GM12874 (cell line): ENCODE measurements at regions not wholly inside any gene's neighbourhood (a gene's known extent, or its start where the extent isn't known, plus 50 kb on each side); places are given as distances from the start of the nearest gene placed in this dataset.

Experiments used
- TF ChIP-seq, protein P1 (sequence below): IDR thresholded peaks from 2 replicates; pipeline ENCODE4 v1.5.1; 2011; ENCODE audit warnings: low read depth, mild to moderate bottlenecking, control low read depth, low read length, moderate library complexity; ENCODE audit not compliant: insufficient read depth

DNA sequence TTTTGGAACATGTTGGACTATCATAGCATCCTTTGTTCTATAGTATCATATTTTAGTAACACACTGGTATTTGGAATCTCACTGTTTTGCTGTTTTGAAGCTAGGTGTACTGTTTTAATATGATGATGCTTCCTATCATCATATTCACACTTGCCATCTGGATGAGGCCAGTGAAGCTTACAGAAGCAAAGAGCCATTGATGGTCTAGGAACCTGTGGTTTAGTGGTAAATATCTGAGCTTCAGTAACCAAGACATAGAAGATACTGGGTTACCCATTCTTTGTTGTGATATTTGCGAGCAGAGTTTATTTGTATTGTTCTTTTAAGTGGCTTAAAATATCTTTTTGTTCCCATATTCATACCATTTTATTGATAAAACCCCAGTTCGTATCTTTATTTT lies 304.1 kb downstream of the SATB1 start:
- TF ChIP-seq, protein P1, sequence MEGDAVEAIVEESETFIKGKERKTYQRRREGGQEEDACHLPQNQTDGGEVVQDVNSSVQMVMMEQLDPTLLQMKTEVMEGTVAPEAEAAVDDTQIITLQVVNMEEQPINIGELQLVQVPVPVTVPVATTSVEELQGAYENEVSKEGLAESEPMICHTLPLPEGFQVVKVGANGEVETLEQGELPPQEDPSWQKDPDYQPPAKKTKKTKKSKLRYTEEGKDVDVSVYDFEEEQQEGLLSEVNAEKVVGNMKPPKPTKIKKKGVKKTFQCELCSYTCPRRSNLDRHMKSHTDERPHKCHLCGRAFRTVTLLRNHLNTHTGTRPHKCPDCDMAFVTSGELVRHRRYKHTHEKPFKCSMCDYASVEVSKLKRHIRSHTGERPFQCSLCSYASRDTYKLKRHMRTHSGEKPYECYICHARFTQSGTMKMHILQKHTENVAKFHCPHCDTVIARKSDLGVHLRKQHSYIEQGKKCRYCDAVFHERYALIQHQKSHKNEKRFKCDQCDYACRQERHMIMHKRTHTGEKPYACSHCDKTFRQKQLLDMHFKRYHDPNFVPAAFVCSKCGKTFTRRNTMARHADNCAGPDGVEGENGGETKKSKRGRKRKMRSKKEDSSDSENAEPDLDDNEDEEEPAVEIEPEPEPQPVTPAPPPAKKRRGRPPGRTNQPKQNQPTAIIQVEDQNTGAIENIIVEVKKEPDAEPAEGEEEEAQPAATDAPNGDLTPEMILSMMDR = no peak

DNA sequence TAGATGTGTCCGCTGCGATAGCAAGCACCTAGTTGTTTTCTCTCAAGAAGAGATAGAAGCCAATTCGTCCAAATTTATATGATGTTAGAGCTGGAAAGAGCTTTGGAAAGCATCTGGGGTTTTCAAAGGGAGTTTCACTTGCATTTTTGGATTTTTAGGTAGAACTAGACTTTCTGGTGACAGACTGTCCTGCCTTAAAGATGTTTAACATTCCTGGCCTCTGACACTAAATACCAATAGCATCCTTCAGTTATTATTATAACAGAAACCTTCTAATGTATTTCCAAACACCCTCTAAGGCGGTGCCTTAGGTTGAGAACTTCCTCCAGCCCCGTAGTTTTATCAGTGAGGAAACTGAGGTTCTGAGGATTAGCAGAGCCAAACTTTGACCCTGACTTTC lies 305.3 kb downstream of the SATB1 start:
- TF ChIP-seq, protein P1 = no peak

DNA sequence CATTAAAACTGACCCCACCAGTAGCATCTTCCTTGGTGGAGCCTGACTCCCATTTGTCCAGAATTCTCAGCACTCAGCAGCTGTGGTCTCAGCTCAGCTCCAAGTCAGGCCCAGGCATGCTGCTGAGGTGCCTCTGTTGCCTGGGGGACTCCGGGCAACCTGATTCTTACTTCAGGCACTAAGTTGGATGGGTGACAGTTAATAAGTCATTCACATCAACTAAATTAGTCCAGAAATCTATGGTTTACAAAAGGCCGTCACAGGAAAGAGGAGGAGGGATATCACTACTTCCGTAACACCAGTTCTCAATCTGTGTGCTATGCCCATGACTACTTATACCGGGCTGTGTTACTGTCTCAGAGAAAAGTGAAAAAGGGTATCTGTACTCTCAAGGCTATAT lies 310.2 kb downstream of the SATB1 start:
- TF ChIP-seq, protein P1 = no peak

DNA sequence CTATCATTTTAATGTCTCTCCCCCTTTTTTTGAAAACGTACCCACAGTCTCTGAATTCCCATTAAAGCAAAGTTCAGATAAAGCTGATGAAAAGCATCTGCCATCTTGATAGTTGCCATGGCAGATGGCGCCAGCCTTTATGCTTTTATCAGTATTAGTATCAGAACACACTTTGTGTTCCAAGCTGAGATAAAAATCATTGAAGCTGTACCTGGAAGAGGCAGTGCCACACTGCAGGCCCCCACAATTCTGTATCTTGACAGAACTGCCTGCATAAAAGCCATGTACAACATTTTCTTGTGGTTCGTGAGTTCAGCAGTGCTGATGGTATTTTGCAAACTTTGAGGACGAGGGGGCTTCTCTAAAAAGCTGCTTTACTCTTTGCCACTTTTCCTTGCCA lies 311.7 kb downstream of the SATB1 start:
- TF ChIP-seq, protein P1 = no peak

DNA sequence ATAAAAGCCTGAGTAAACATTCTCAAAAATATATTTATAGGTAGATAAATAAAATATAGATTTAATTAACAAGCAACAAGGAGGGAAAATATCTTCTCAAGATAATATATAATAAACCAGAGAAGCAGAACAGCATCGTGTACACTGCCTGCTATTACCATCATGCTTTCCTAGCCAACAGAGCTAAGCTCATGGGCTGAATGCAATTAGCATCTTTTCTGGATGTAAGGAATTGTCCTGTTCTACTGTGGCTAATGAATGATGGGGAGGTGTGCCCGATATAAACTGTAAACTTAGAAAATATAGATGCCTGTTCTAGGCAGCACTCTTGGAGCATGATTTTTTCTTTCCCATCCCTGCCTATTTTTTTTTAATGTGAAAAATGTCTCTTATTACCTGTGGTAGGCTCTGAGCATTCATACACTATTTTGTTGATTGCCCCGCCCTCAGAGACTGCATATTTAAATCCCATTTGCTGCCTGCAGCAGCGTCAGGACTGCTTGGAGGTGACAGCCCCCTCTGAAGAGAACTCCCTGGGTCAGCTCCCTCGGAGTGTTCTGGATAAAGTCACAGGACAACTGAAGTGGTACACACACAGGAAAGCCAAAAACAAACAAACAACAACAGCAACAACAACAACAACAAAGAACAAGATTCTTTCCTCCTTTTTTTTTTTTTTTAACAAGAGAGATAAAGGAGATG lies 312.3 kb downstream of the SATB1 start:
- TF ChIP-seq, protein P1 = no peak

DNA sequence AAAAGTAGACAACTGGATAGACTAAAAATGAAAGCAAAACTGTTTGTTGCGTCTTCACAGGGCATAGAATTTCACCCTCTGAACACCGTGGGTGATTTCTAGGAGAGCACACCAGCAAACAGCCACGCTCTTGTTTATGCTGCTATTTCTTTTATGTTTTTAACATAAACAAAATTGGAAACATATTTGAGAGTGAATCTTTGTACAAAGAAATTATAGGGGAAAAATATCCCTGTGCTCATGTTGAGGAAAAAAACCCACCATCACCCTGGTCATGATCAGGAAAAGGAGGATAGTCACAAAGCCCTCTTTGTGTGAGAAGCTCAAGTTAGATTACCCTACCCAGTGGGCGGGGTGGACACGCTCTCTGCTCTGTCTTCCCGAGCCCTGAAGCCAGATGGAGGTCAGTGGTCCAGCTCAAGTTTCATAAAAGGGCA lies 313.3 kb downstream of the SATB1 start:
- TF ChIP-seq, protein P1 = no peak

DNA sequence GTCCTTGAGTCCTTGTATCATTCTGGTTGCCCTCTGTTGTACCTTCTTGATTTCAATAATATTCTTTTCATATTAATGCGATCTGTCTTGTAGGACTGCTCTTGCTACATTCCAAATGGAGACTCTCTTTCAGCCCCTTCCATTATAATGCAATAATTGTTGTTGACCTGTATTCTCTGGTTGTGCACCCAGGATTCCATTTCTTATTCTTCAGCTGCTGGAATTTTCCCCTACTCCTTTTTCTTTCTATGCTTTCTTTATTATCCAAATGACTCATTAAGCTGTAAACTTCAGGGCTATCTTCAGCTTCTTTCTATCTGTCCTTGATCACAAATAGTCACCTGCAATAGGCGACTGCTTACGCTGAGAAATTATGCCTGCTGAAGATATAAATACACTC lies 321.5 kb downstream of the SATB1 start:
- TF ChIP-seq, protein P1 = no peak
